ENCODE measurements at regions not wholly inside any gene's neighbourhood (a gene's known extent, or its start where the extent isn't known, plus 50 kb on each side); places are given as distances from the start of the nearest gene placed in this dataset.

DNA sequence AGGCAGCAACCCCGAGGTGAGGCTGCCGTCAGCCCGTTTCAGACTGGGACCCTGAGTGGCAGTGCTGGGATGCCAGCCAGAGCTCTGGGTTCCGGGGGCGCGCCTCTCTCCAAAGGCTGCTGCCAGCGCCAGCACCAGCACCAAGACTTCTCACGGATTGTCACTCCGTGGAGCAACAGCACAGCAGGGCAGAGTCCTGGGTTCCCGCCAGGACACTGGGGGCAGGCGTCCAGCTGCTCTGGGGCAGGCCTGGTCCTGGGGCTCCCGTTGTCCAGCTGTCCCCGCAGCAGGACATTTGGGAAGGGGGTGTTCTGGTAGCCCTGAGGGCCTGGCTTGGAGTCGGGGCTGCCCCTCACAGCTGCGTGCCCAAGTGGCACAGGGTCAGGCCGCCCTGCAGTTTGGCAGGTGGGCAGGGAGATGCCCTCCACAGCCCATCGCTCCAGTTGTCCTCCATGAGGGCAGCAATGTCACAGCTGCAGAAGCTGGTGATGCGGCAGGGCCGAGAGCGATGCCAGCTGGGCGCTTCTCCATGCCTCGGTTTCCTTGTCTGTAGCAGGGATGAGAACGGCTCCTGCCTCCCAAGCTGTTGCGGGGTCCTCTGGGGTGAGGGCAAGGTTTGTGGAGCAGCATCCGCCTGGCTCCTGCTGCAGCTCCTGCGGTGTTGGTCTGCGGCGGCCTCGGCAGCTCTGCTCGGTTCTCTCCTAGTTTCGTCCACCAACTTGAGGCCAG, 137.3 kb upstream of the CIBAR2 start:
- TF ChIP-seq, protein P1, sequence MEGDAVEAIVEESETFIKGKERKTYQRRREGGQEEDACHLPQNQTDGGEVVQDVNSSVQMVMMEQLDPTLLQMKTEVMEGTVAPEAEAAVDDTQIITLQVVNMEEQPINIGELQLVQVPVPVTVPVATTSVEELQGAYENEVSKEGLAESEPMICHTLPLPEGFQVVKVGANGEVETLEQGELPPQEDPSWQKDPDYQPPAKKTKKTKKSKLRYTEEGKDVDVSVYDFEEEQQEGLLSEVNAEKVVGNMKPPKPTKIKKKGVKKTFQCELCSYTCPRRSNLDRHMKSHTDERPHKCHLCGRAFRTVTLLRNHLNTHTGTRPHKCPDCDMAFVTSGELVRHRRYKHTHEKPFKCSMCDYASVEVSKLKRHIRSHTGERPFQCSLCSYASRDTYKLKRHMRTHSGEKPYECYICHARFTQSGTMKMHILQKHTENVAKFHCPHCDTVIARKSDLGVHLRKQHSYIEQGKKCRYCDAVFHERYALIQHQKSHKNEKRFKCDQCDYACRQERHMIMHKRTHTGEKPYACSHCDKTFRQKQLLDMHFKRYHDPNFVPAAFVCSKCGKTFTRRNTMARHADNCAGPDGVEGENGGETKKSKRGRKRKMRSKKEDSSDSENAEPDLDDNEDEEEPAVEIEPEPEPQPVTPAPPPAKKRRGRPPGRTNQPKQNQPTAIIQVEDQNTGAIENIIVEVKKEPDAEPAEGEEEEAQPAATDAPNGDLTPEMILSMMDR (IDR thresholded peaks at IDR 0.05; ENCODE audit: low read depth, low read length) = no peak
- TF ChIP-seq EZH2phosphoT487 (IDR thresholded peaks at IDR 0.05; ENCODE audit: low read depth) = no peak
